ENCODE measurements at regions not wholly inside any gene's neighbourhood (a gene's known extent, or its start where the extent isn't known, plus 50 kb on each side); places are given as distances from the start of the nearest gene placed in this dataset.

DNA sequence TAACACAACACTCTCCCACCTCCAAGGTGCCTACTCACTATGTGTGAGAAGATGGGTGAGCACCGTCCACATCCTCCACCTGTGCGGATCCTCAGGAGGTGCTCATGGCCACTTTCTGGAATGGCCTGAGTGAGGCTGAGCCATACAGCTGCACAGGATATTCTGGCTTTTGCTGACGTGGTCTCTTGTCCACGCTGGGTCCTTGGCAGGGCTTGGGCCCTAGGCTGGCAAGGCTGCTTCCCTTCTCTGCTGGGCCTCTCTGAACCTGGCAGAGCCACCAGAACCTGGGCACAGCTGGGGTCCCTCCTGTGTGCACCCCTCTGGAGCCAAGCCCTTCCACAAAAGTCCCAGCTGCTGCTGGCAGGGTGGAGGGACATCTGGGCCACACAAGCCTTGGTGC is 56.4 kb upstream of the IER5L start:
- CTCF ChIA-PET = no interaction called here
- H3K27me3 Mint-ChIP-seq (ENCODE audit: insufficient read depth, unreplicated experiment) = peaks cover 11% of the 10 kb centered on the region
- intact Hi-C loops (cut with micrococcal nuclease) = no loop called here
- H3K9me3 Mint-ChIP-seq (ENCODE audit: unreplicated experiment) = peaks cover 15% of the 10 kb centered on the region
- H3K36me3 Mint-ChIP-seq (ENCODE audit: insufficient read depth, unreplicated experiment) = no peaks in the 10 kb centered on the region
- no peak overlapping the region for H3K27ac Mint-ChIP-seq (ENCODE audit: low read depth, unreplicated experiment)
- TF ChIP-seq, protein P1, sequence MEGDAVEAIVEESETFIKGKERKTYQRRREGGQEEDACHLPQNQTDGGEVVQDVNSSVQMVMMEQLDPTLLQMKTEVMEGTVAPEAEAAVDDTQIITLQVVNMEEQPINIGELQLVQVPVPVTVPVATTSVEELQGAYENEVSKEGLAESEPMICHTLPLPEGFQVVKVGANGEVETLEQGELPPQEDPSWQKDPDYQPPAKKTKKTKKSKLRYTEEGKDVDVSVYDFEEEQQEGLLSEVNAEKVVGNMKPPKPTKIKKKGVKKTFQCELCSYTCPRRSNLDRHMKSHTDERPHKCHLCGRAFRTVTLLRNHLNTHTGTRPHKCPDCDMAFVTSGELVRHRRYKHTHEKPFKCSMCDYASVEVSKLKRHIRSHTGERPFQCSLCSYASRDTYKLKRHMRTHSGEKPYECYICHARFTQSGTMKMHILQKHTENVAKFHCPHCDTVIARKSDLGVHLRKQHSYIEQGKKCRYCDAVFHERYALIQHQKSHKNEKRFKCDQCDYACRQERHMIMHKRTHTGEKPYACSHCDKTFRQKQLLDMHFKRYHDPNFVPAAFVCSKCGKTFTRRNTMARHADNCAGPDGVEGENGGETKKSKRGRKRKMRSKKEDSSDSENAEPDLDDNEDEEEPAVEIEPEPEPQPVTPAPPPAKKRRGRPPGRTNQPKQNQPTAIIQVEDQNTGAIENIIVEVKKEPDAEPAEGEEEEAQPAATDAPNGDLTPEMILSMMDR (IDR thresholded peaks at IDR 0.05; ENCODE audit: unreplicated experiment) = no peak
- H3K4me3 Mint-ChIP-seq (ENCODE audit: unreplicated experiment) = no peak overlapping the region
- DNase-seq (ENCODE audit: unreplicated experiment) = no peak
- no TSS peak for BruUV-seq (replicated peaks)
- peaks cover 7% of the 10 kb centered on the region for H3K4me1 Mint-ChIP-seq (ENCODE audit: insufficient read depth, unreplicated experiment)
- POLR2A ChIA-PET = no interaction called here

DNA sequence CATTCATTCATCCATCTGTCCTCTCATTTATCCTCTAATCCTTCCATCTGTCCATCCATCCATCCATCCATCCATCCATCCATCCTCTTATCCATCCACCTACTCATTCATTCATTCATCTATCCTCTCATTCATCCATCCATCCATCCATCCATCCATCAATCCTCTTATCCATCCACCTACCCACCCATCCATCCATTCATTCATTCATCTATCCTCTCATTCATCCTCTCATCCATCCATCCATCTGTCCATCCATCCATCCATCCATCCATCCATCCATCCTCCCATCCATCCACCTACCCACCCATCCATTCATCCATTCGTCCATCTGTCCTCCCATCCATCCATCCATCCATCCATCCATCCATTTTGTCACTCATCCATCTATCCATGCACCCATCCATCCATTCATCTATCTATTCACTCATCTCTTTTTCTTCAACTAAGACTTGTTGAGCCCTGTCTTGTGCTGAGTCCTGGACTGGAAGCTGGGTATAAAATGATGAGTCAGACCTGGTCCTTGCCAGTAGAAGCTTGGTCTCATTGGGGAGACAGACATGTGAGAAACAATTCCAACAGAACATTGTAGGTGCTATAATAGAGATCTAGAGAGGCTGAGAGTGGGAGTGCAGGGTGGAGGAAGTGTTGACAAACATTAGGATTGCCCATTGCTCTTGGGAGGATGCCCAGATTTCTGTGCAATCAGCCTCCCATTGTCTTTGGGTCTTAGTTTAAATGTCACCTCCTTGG is 55.0 kb upstream of the IER5L start:
- CTCF ChIA-PET = no interaction called here
- Mint-ChIP-seq H3K4me1 (ENCODE audit: insufficient read depth, unreplicated experiment) (peaks cover 7% of the 10 kb centered on the region), H3K9me3 (ENCODE audit: unreplicated experiment) (peaks cover 15% of the 10 kb centered on the region), H3K27ac (ENCODE audit: low read depth, unreplicated experiment) (no peak overlapping the region), H3K36me3 (ENCODE audit: insufficient read depth, unreplicated experiment) (no peaks in the 10 kb centered on the region), H3K27me3 (ENCODE audit: insufficient read depth, unreplicated experiment) (peaks cover 11% of the 10 kb centered on the region), H3K4me3 (ENCODE audit: unreplicated experiment) (no peak overlapping the region)
- peak; percentile 18 for DNase-seq (ENCODE audit: unreplicated experiment)
- POLR2A ChIA-PET = interaction anchor here (0.6 kb wide), 1 partner anchor 8 kb away, joined by 3 read pairs; no protein-coding TSS in a partner anchor
- no TSS peak for BruUV-seq (replicated peaks)
- intact Hi-C loops (cut with micrococcal nuclease) = no loop called here
- TF ChIP-seq, protein P1 (IDR thresholded peaks at IDR 0.05; ENCODE audit: unreplicated experiment) = no peak

DNA sequence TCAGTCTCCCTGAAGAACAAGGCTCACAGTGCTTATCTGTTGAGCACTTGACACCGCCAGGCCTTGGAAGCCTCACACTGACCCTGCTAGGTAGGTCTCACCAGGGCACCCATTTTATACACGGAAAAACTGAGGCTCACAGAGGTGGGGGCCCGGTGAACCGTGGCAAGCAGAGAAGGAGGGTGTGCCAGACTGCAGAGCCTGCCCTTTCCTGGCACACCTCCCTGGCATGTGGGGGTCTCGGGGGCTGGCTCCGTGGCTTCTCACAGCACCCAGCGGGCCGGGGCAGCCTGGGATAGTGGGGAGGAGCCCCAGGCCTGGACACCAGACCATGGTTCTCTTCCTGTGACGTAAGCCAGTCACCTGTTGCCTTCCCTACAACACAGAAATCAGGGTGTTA is 53.7 kb upstream of the IER5L start:
- Mint-ChIP-seq H3K36me3 (ENCODE audit: insufficient read depth, unreplicated experiment) (no peaks in the 10 kb centered on the region), H3K9me3 (ENCODE audit: unreplicated experiment) (peaks cover 15% of the 10 kb centered on the region), H3K4me3 (ENCODE audit: unreplicated experiment) (no peak overlapping the region), H3K27me3 (ENCODE audit: insufficient read depth, unreplicated experiment) (peaks cover 11% of the 10 kb centered on the region), H3K27ac (ENCODE audit: low read depth, unreplicated experiment) (no peak overlapping the region), H3K4me1 (ENCODE audit: insufficient read depth, unreplicated experiment) (peaks cover 1% of the 10 kb centered on the region)
- no TSS peak for BruUV-seq (replicated peaks)
- DNase-seq (ENCODE audit: unreplicated experiment) = no peak
- intact Hi-C loops (cut with micrococcal nuclease) = no loop called here
- TF ChIP-seq, protein P1 (IDR thresholded peaks at IDR 0.05; ENCODE audit: unreplicated experiment) = no peak
- POLR2A ChIA-PET = no interaction called here
- CTCF ChIA-PET = no interaction called here

DNA sequence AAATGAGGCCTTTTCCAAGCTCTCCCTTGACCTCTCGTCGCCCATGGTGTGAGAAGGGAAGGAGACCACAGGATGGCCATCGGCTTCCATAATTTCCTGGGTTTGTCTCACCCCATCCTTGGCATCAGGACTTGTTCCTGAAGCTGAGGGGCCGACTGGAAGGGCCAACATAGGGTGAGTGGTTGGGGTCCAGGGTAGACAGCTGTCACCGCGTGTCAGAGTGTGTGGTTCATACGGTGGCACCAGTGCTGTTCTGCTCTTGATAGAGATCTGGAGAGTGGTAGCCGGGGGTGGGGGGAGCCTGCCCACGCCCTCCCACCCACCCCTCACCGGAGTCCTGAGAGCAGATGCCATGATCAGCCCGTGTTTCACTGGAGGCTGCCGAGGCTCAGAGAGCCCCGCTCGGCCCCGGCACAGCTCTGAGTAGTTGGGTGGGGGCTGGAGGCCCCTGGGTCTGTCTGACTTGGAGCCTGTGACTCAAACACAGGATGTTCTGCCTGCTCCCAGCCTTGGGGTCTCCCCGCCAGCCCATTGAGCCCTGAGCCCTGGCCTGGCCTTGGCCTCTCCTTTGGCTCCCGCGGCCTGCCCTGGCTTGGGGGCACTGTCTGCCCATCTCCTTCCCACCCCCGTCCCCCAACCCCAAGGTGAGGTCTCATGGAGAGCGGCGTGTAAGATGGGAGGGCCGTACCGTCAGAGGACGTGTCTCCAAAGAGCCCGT is 53.1 kb upstream of the IER5L start:
- no peaks in the 10 kb centered on the region for H3K36me3 Mint-ChIP-seq (ENCODE audit: insufficient read depth, unreplicated experiment)
- no peak overlapping the region for H3K27ac Mint-ChIP-seq (ENCODE audit: low read depth, unreplicated experiment)
- ChIA-PET CTCF (no interaction called here), POLR2A (no interaction called here)
- no peak overlapping the region for H3K4me3 Mint-ChIP-seq (ENCODE audit: unreplicated experiment)
- H3K9me3 Mint-ChIP-seq (ENCODE audit: unreplicated experiment) = peaks cover 15% of the 10 kb centered on the region
- H3K4me1 Mint-ChIP-seq (ENCODE audit: insufficient read depth, unreplicated experiment) = no peaks in the 10 kb centered on the region
- intact Hi-C loops (cut with micrococcal nuclease) = no loop called here
- DNase-seq (ENCODE audit: unreplicated experiment) = no peak
- peaks cover 11% of the 10 kb centered on the region for H3K27me3 Mint-ChIP-seq (ENCODE audit: insufficient read depth, unreplicated experiment)
- TF ChIP-seq, protein P1 (IDR thresholded peaks at IDR 0.05; ENCODE audit: unreplicated experiment) = no peak
- no TSS peak for BruUV-seq (replicated peaks)

All from MCF 10A (cell line).